Fibroblast of mammary gland (primary cell): ENCODE measurements at regions not wholly inside any gene's neighbourhood (a gene's known extent, or its start where the extent isn't known, plus 50 kb on each side); places are given as distances from the start of the nearest gene placed in this dataset.

Experiments
- DNase-seq: peaks from one replicate; pipeline ENCODE4 v3.0.0-alpha.2; 2010; ENCODE audit warnings: low read depth
- H3K4me3 ChIP-seq: 2 replicates; pipeline ENCODE4 v1.5.1; 2011; ENCODE audit warnings: low read depth, mild to moderate bottlenecking, low read length, moderate library complexity; ENCODE audit not compliant: control insufficient read depth
- TF ChIP-seq, protein P1 (sequence below): conservative IDR thresholded peaks from 2 replicates; pipeline ENCODE4 v1.5.1; 2011; ENCODE audit warnings: low read depth, low read length, inconsistent platforms; ENCODE audit not compliant: control insufficient read depth, insufficient read depth

DNA sequence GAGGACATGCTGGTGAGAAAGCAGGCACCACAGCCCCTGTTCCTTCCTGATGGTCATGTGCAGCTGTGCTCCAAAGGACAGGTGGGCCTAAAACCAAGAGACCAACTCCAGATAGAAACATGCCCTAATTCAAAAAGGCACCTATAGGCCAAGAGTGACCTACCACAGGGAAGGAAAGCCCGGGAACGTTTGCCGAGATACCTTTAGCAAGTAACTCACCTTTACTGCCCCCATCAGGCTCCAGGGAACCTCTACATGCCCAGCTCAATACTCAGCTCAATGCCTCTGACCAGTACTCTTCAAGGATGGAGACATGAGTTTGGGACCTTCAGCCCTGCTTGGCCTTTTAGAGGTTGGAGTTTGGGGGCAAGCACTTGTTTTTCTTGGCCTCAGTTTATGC lies 172.8 kb upstream of the FSTL4 start:
- H3K4me3 ChIP-seq = no peak overlapping the region
- TF ChIP-seq, protein P1, sequence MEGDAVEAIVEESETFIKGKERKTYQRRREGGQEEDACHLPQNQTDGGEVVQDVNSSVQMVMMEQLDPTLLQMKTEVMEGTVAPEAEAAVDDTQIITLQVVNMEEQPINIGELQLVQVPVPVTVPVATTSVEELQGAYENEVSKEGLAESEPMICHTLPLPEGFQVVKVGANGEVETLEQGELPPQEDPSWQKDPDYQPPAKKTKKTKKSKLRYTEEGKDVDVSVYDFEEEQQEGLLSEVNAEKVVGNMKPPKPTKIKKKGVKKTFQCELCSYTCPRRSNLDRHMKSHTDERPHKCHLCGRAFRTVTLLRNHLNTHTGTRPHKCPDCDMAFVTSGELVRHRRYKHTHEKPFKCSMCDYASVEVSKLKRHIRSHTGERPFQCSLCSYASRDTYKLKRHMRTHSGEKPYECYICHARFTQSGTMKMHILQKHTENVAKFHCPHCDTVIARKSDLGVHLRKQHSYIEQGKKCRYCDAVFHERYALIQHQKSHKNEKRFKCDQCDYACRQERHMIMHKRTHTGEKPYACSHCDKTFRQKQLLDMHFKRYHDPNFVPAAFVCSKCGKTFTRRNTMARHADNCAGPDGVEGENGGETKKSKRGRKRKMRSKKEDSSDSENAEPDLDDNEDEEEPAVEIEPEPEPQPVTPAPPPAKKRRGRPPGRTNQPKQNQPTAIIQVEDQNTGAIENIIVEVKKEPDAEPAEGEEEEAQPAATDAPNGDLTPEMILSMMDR = no peak
- no peak for DNase-seq

DNA sequence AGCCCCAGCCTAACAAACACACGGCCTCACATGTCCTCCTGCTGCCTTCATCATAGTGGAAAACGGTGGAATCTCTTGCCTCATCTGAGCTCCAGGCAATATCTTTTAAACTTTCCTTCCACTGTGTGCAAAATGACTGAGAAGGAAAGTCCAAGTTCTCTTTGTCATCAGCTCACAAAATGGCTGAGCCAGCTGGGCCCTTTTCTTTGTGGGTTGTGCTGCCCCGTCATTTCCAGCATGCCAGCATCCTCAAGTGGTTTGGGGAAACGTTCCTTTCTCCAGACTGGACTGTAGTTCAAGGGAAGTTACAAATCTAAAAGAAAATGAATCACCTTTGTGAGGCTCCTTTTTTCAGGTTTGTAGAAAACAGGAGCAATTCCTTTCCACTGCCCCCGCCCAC lies 171.1 kb upstream of the FSTL4 start:
- TF ChIP-seq, protein P1 = no peak
- H3K4me3 ChIP-seq = no peak overlapping the region
- peak; percentile 18 for DNase-seq

DNA sequence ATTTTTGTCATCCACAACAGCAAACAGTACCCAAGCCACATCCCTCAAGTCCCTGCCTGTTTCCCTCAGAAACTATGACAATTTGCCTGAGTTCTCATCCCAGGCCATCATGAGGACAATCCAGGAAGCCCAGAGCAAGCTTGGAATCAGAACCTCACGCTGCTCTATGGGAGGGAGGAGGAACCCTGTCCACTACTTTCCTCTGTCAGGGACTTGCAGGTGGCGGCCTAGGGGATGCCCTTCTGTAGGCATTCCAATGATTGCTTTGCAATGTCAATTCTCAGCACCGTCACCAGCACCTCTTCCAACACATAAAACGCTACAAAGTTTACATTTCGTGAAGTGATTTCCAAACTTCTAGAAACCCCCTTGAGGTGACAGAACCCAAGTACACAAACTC lies 170.4 kb upstream of the FSTL4 start:
- DNase-seq = no peak
- H3K4me3 ChIP-seq = no peak overlapping the region
- TF ChIP-seq, protein P1 = no peak

DNA sequence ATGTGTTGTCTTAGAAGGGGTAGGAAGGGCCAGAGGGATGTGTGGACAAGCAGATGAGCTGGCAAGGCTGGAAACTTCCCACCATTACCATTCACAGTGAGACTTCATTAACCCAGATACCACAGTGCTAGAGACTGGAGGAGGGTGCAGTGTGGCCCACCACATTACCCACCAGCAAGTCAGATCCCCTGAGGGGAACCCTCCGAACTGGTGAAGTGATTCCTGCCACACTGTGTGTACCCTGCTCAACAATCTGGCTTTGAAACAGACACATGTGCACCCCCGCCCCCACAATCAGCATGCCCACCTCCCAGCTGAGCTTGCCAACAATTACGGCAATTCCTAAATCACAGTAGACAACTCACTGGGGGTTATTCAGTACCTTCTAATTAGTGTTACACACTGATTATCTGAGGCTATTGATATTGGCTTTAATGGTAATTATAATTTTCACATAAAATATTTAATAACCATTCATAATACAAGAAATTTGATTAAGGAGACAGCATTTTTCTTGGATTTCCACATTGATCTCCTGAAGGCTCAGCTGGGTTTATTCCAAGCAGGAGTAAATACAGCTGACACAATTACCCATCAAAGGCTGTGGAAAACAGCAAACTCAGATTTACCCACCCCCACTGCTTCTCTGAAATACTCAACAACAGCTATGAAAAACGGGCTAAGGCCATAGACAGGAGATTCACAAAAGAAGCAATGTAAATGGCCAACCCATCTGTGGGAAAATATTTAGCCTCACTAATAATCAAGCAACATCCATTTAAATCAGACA lies 169.3 kb upstream of the FSTL4 start:
- H3K4me3 ChIP-seq = no peak overlapping the region
- TF ChIP-seq, protein P1 = no peak
- DNase-seq = no peak

DNA sequence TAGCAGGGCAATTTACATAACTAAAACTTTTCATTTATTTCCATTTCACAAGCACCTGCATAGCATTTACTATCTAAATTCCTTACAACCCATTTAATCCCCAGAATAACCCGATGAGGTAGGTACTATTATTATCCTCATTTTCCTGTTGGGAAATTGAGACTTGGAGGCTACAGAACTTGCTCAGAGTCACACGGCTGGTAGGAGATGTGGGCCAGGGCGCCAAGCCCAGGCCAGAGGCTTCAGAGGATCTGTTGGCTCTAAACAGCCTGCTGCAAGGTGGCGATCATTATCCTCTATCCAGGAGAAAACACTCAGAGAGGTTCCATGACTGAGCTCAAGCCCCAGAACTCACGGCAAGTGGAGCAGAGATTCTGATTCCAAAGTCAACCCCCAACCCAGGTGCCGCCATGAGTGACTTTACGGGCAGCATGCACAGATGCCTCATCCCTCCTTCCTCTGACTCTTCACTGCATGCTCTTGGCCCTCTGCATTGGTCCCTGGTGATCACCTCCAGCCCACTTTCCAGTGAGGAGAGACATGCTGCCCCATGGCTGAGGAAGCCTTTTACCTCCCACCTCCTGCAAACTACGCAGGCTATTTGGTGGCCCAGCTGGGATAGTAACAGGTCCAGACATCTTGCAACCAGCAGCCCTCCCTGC lies 168.4 kb upstream of the FSTL4 start:
- no peak overlapping the region for H3K4me3 ChIP-seq
- TF ChIP-seq, protein P1 = no peak
- DNase-seq = no peak

DNA sequence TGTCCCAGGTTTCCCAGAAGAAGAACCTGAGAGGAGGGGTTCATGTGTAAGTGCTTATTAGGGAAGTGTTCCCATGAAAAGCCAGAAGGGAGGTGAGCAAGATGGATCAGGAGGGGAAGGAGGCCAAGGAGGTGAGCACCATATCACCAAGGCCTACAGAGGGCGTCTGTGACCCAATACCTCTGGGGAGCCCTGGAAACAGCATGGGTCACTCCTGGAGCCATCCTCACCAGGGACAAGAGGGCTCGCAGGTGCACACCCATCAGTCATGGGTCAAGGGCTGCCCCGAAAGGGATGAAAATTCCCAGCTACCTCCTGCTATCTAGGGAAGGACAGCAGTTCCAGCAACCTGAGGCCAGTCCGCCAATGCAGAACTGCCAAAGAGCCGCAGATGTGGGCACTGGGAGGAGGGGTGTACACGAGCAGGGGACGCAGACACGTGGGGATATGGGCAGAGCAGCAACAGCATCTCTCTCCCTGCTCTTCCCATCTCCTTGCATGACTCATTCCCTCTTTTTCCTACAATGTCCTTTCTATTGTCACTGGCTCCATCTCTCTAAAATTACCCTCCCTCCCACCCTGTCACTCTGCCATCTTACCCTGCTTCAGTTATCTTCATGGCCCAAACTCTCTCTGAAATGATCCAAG lies 167.6 kb upstream of the FSTL4 start:
- TF ChIP-seq, protein P1 = no peak
- DNase-seq = no peak
- H3K4me3 ChIP-seq = no peak overlapping the region
